Smooth muscle cell (in vitro differentiated cells): ENCODE measurements at regions not wholly inside any gene's neighbourhood (a gene's known extent, or its start where the extent isn't known, plus 50 kb on each side); places are given as distances from the start of the nearest gene placed in this dataset.

Source experiments
- DNase-seq: peaks from one replicate; lab custom pipeline; 2025; ENCODE audit not compliant: unreplicated experiment; lab: John Stamatoyannopoulos, UW
- H2AFZ ChIP-seq: fragments of 200-600 bp; sonication (generic); 2 replicates; pipeline ENCODE4 v1.6.0; 2016; ENCODE audit warnings: antibody characterized with exemption, low read depth, mild to moderate bottlenecking
- H3F3A ChIP-seq: fragments of 200-600 bp; sonication (generic); 2 replicates; pipeline ENCODE4 v1.6.0; 2017; ENCODE audit warnings: antibody characterized with exemption, low read depth
- H3K27ac ChIP-seq: fragments of 200-600 bp; sonication (generic); 2 replicates; pipeline ENCODE4 v1.5.1; 2016; ENCODE audit warnings: low read depth, mild to moderate bottlenecking
- H3K27me3 ChIP-seq: fragments of 200-600 bp; sonication (generic); 2 replicates; pipeline ENCODE4 v1.6.1; 2016; ENCODE audit warnings: low read depth, mild to moderate bottlenecking
- H3K36me3 ChIP-seq: fragments of 200-600 bp; sonication (generic); 2 replicates; pipeline ENCODE4 v1.5.1; 2016; ENCODE audit warnings: low read depth
- H3K4me1 ChIP-seq: fragments of 200-600 bp; sonication (generic); 2 replicates; pipeline ENCODE4 v1.5.1; 2016; ENCODE audit warnings: low read depth
- H3K4me2 ChIP-seq: fragments of 200-600 bp; sonication (generic); 2 replicates; pipeline ENCODE4 v1.6.0; 2016; ENCODE audit warnings: mild to moderate bottlenecking
- H3K4me3 ChIP-seq: fragments of 200-600 bp; sonication (generic); 2 replicates; pipeline ENCODE4 v1.5.1; 2016; ENCODE audit warnings: mild to moderate bottlenecking
- H3K79me2 ChIP-seq: fragments of 200-600 bp; sonication (generic); 2 replicates; pipeline ENCODE4 v1.6.0; 2016; ENCODE audit warnings: low read depth, mild to moderate bottlenecking
- H3K9ac ChIP-seq: fragments of 200-600 bp; sonication (generic); 2 replicates; pipeline ENCODE4 v1.6.0; 2016; ENCODE audit warnings: low read depth
- H3K9me3 ChIP-seq: fragments of 200-600 bp; sonication (generic); replicated peaks from 2 replicates; pipeline ENCODE4 v1.5.1; 2016; ENCODE audit warnings: low read depth
- H4K20me1 ChIP-seq: fragments of 200-600 bp; sonication (generic); 2 replicates; pipeline ENCODE4 v1.6.0; 2016; ENCODE audit warnings: low read depth
- WGBS: methylation state at CpG from one replicate; pipeline ENCODE4 v1.1.7; 2016; ENCODE audit warnings: low lambda C conversion rate; 5-methylcytosine and 5-hydroxymethylcytosine counted together
- TF ChIP-seq, protein P1 (sequence below): fragments of 200-600 bp; sonication (generic); IDR thresholded peaks from 2 replicates; pipeline ENCODE4 v1.5.1; 2017; ENCODE audit warnings: borderline replicate concordance, mild to moderate bottlenecking, antibody characterized with exemption; ENCODE audit not compliant: insufficient read depth, poor library complexity, severe bottlenecking

DNA sequence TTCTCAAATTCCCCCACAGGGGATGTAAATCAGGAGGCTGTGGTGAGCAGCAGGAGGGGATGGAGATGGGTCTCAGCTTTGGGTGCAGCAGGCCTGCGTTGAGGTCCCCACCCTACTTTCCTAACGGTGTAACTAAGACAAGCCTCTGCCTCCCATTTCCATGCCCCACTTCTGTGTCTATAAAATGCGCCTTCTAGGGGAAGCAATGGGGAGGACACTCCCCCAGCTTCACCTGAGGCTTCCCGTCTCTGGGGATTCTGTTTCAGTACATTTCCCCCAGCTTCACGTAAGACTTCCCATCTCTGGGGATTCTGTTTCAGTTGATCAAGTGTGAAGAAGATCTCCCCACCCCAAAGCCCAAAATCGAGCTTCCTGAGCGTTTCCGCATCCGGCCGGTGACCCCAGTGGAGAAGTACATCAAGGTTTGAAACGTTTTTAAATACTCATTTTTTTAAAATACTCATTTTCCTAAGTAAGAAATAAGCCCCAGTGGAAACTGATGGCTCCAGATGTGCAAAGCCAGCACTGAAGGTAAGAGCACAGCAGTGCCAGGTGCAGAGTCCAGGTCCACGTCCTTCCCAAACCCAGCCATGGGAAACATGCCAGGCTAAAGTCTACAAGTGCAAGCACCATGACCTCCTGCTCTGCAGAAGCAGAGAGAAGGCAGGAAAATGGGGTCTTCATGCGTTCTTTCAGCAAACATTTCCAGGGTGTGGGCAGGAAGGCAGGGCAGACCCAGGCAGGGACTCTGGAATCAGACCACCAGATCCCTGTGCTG, 73.1 kb downstream of the ANKRD60 start:
- no peak for DNase-seq
- WGBS = 74% methylated on average over 13 of the region's 13 CpGs
- Histone ChIP-seq H4K20me1 (no peaks in the 10 kb centered on the region), H3K36me3 (no peaks in the 10 kb centered on the region), H3K9me3 (no peaks in the 10 kb centered on the region), H3K4me3 (no peak overlapping the region), H3K9ac (no peak overlapping the region), H3K4me2 (no peak overlapping the region), H3K79me2 (no peaks in the 10 kb centered on the region), H3F3A (no peaks in the 10 kb centered on the region), H3K27ac (no peak overlapping the region), H3K27me3 (peaks cover 39% of the 10 kb centered on the region), H2AFZ (no peak overlapping the region), H3K4me1 (no peaks in the 10 kb centered on the region)
- TF ChIP-seq, protein P1, sequence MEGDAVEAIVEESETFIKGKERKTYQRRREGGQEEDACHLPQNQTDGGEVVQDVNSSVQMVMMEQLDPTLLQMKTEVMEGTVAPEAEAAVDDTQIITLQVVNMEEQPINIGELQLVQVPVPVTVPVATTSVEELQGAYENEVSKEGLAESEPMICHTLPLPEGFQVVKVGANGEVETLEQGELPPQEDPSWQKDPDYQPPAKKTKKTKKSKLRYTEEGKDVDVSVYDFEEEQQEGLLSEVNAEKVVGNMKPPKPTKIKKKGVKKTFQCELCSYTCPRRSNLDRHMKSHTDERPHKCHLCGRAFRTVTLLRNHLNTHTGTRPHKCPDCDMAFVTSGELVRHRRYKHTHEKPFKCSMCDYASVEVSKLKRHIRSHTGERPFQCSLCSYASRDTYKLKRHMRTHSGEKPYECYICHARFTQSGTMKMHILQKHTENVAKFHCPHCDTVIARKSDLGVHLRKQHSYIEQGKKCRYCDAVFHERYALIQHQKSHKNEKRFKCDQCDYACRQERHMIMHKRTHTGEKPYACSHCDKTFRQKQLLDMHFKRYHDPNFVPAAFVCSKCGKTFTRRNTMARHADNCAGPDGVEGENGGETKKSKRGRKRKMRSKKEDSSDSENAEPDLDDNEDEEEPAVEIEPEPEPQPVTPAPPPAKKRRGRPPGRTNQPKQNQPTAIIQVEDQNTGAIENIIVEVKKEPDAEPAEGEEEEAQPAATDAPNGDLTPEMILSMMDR = no peak

DNA sequence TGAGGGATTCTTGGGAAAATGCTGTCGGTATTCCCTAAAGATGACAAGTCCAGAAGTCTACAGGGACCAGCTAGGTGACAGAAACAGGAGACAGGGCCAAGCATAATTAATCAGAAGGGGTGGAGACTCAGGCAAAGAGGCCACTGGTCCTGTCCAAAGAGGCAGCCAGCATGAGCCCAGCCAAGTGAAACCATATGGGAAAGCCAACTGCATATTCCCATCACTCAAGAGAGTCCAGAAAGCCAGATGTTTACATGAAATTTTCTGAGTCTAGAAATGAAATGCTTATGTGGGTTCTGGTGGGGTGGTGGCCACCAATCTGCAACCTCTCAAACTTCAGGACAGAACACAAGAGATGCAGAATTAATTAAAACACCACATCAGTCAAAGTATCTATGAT, 74.3 kb downstream of the ANKRD60 start:
- no peak for DNase-seq
- Histone ChIP-seq H3K27ac (no peak overlapping the region), H3F3A (no peaks in the 10 kb centered on the region), H3K9me3 (no peaks in the 10 kb centered on the region), H2AFZ (no peak overlapping the region), H3K4me1 (no peaks in the 10 kb centered on the region), H3K4me2 (no peak overlapping the region), H3K27me3 (peaks cover 51% of the 10 kb centered on the region), H3K9ac (no peak overlapping the region), H4K20me1 (no peaks in the 10 kb centered on the region), H3K79me2 (no peaks in the 10 kb centered on the region), H3K4me3 (no peak overlapping the region), H3K36me3 (no peaks in the 10 kb centered on the region)
- WGBS = 100% methylated on average over 1 of the region's 1 CpG
- TF ChIP-seq, protein P1 = no peak

DNA sequence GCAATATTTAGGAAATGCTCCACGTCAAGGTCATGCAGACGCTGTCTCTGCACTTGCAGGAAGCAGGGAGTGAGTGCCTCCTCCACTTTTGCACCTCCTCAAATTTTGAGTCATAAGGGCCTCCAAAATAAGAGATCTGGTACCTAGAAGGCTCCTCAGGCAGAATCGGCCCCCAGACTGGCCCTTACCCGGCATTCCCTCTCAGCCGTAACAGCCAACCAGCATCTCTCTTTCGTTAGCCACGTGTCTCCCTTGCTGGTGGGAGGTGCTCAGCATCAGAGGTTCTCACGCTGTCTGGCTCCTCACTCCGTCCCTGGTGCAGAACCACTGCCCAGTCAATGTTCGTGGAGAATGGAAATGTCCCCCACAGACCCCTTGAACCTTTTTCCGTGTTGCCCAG, 75.3 kb downstream of the ANKRD60 start:
- 71% methylated on average over 11 of the region's 11 CpGs for WGBS
- Histone ChIP-seq H4K20me1 (no peaks in the 10 kb centered on the region), H3K4me1 (no peaks in the 10 kb centered on the region), H3K27ac (no peak overlapping the region), H3K4me3 (no peak overlapping the region), H3F3A (no peaks in the 10 kb centered on the region), H3K4me2 (no peak overlapping the region), H3K9ac (no peak overlapping the region), H3K79me2 (no peaks in the 10 kb centered on the region), H3K36me3 (no peaks in the 10 kb centered on the region), H2AFZ (no peak overlapping the region), H3K9me3 (no peaks in the 10 kb centered on the region), H3K27me3 (peaks cover 58% of the 10 kb centered on the region)
- TF ChIP-seq, protein P1 = no peak
- no peak for DNase-seq

DNA sequence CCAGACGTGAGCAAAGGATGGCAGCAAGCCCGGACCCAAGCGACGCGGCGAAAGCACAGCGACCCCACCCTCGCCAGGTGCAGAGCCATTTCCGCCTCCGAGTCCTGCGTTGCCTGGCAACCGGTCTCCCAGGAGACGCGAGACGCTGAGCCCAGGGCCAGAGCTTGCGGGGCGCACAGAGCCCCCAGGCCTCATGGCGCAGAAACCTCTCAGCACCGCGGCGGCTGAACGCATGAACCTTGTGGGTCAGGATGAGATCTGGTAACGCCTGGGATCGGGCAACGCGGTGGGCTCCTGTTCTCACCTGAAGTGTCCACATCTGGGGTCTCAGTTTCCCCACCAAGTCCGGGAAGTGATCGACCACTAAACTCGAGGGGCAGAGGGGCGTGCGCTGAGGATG, 77.7 kb downstream of the ANKRD60 start:
- H3K79me2 ChIP-seq = no peaks in the 10 kb centered on the region
- no peak overlapping the region for H3K27ac ChIP-seq
- H3F3A ChIP-seq = no peaks in the 10 kb centered on the region
- H3K27me3 ChIP-seq = peaks cover 55% of the 10 kb centered on the region
- no peak overlapping the region for H3K4me3 ChIP-seq
- no peak for DNase-seq
- H3K4me2 ChIP-seq = no peak overlapping the region
- H2AFZ ChIP-seq = no peak overlapping the region
- H3K36me3 ChIP-seq = no peaks in the 10 kb centered on the region
- TF ChIP-seq, protein P1 = no peak
- no peaks in the 10 kb centered on the region for H4K20me1 ChIP-seq
- H3K4me1 ChIP-seq = no peaks in the 10 kb centered on the region
- H3K9ac ChIP-seq = no peak overlapping the region
- no peaks in the 10 kb centered on the region for H3K9me3 ChIP-seq
- WGBS = 29% methylated on average over 31 of the region's 31 CpGs
